Panc1 (cell line): ENCODE measurements at regions not wholly inside any gene's neighbourhood (a gene's known extent, or its start where the extent isn't known, plus 50 kb on each side); places are given as distances from the start of the nearest gene placed in this dataset.

ENCODE experiments used
- ATAC-seq: fragments of 200-7000 bp; cut with Tn5 transposase; 2 replicates; pipeline ENCODE4 v1.9.1; 2020; ENCODE audit warnings: mild to moderate bottlenecking, moderate library complexity
- BruUV-seq: library from RNA; stranded (reverse); fragments of 400-500 nt; replicated peaks from 2 replicates; lab custom pipeline; 2021; lab: Mats Ljungman, UMichigan
- CTCF ChIA-PET: fragments of 300-600 bp; sonication (Branson Sonifier 250); formaldehyde crosslinking; loops from one replicate; lab custom pipeline; 2022; ENCODE audit warnings: antibody characterized with exemption; lab: Charles Lee
- POLR2A ChIA-PET: fragments of 300-600 bp; sonication (Branson Sonifier 250); formaldehyde crosslinking; loops from one replicate; lab custom pipeline; 2022; ENCODE audit warnings: antibody characterized with exemption; lab: Charles Lee
- DNase-seq: peaks from one replicate; pipeline ENCODE4 v3.0.0-alpha.2; 2010; ENCODE audit warnings: low read depth, low spot score
- H3K27ac ChIP-seq: 2 replicates; pipeline ENCODE4 v1.5.1; 2011; ENCODE audit warnings: mild to moderate bottlenecking, low read length, inconsistent platforms
- H3K27me3 ChIP-seq: fragments of 200-500 bp; sonication (Bioruptor generic); 2 replicates; pipeline ENCODE4 v1.6.0; 2014; ENCODE audit warnings: low read length, inconsistent platforms; ENCODE audit not compliant: control insufficient read depth, insufficient read depth
- H3K36me3 ChIP-seq: fragments of 200-500 bp; sonication (Bioruptor generic); 2 replicates; pipeline ENCODE4 v1.5.1; 2014; ENCODE audit warnings: inconsistent platforms, mild to moderate bottlenecking, low read length, moderate library complexity; ENCODE audit not compliant: control insufficient read depth, insufficient read depth
- H3K4me1 ChIP-seq: 2 replicates; pipeline ENCODE4 v1.5.1; 2011; ENCODE audit warnings: inconsistent platforms, mild to moderate bottlenecking, low read length, moderate library complexity; ENCODE audit not compliant: control insufficient read depth, insufficient read depth
- H3K4me3 ChIP-seq, 2 experiments: 2 replicates each; pipeline ENCODE4 v1.5.1; 2011 to 2012; ENCODE audit warnings: low read depth in 2 of 2, low read length in 2 of 2, mild to moderate bottlenecking in 2 of 2, inconsistent platforms in 1 of 2, moderate library complexity in 1 of 2
- H3K9me3 ChIP-seq: fragments of 200-500 bp; sonication (Bioruptor generic); 2 replicates; pipeline ENCODE4 v1.5.1; 2014; ENCODE audit warnings: low read depth, mild to moderate bottlenecking, inconsistent platforms, low read length, moderate library complexity; ENCODE audit not compliant: control insufficient read depth, insufficient read depth
- POLR2AphosphoS5 ChIP-seq: IDR thresholded peaks from 2 replicates; pipeline ENCODE4 v1.6.1; 2012; ENCODE audit warnings: mild to moderate bottlenecking, low read depth, low read length, moderate library complexity
- SIN3A ChIP-seq: IDR thresholded peaks from 2 replicates; pipeline ENCODE4 v1.6.1; 2012; ENCODE audit warnings: low read depth, mild to moderate bottlenecking, low read length, moderate library complexity, borderline replicate concordance; ENCODE audit not compliant: insufficient read depth
- TCF7L2 ChIP-seq: IDR thresholded peaks from 2 replicates; pipeline ENCODE4 v1.6.1; 2011; ENCODE audit warnings: mild to moderate bottlenecking, low read depth, low read length, inconsistent platforms
- in situ Hi-C: cut with HindIII; loops from 2 replicates; pipeline ENCODE4 v1.10.0; 2016; ENCODE audit warnings: low sequenced_read_pairs, low pct_unique_long_range_greater_than_20kb
- intact Hi-C: fragments of 100-400 bp; cut with micrococcal nuclease; formaldehyde crosslinking; loops from one replicate; pipeline ENCODE4 v1.10.0; 2022; ENCODE audit not compliant: unreplicated experiment
- TF ChIP-seq, protein P1 (sequence below), 2 experiments: IDR thresholded peaks; 2 replicates each; pipeline ENCODE4 v1.6.1; 2011 to 2012; ENCODE audit warnings: low read depth in 2 of 2, control low read depth in 1 of 2, low read length in 1 of 2, mild to moderate bottlenecking in 1 of 2, moderate library complexity in 1 of 2; ENCODE audit not compliant: insufficient read depth in 1 of 2
- TF ChIP-seq, protein P2 (sequence below): fragments of 450-650 bp; IDR thresholded peaks from 2 replicates; pipeline ENCODE4 v1.5.1; 2017; ENCODE audit warnings: mild to moderate bottlenecking

DNA sequence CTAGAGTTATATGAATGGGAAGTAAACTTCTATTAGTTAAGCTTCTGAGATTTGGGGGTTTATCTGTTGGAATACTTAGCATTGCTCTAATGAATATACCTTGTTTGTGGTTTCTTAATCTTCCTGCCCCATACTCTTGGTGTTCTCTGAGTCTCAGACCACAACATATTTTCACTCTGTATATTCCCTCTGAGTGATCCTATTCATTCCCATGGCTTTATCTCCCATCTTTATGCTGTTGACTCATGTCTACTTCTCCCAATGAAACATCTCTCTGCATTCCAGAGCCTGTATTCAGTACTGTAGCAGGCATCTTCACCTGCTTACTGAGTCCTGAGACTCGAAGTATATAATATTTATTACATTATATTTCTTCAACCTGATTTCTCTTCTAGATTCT lies 283.7 kb upstream of the MAP3K7 start:
- no peak for ATAC-seq
- TF ChIP-seq, protein P1, sequence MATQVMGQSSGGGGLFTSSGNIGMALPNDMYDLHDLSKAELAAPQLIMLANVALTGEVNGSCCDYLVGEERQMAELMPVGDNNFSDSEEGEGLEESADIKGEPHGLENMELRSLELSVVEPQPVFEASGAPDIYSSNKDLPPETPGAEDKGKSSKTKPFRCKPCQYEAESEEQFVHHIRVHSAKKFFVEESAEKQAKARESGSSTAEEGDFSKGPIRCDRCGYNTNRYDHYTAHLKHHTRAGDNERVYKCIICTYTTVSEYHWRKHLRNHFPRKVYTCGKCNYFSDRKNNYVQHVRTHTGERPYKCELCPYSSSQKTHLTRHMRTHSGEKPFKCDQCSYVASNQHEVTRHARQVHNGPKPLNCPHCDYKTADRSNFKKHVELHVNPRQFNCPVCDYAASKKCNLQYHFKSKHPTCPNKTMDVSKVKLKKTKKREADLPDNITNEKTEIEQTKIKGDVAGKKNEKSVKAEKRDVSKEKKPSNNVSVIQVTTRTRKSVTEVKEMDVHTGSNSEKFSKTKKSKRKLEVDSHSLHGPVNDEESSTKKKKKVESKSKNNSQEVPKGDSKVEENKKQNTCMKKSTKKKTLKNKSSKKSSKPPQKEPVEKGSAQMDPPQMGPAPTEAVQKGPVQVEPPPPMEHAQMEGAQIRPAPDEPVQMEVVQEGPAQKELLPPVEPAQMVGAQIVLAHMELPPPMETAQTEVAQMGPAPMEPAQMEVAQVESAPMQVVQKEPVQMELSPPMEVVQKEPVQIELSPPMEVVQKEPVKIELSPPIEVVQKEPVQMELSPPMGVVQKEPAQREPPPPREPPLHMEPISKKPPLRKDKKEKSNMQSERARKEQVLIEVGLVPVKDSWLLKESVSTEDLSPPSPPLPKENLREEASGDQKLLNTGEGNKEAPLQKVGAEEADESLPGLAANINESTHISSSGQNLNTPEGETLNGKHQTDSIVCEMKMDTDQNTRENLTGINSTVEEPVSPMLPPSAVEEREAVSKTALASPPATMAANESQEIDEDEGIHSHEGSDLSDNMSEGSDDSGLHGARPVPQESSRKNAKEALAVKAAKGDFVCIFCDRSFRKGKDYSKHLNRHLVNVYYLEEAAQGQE (IDR thresholded peaks at IDR 0.05; ENCODE audit: insufficient read depth in 1 of 2, low read depth in 2 of 2, low read length in 1 of 2), result no peak
- TF ChIP-seq POLR2AphosphoS5 (no peak), SIN3A (no peak), TCF7L2 (no peak)
- TF ChIP-seq, protein P2, sequence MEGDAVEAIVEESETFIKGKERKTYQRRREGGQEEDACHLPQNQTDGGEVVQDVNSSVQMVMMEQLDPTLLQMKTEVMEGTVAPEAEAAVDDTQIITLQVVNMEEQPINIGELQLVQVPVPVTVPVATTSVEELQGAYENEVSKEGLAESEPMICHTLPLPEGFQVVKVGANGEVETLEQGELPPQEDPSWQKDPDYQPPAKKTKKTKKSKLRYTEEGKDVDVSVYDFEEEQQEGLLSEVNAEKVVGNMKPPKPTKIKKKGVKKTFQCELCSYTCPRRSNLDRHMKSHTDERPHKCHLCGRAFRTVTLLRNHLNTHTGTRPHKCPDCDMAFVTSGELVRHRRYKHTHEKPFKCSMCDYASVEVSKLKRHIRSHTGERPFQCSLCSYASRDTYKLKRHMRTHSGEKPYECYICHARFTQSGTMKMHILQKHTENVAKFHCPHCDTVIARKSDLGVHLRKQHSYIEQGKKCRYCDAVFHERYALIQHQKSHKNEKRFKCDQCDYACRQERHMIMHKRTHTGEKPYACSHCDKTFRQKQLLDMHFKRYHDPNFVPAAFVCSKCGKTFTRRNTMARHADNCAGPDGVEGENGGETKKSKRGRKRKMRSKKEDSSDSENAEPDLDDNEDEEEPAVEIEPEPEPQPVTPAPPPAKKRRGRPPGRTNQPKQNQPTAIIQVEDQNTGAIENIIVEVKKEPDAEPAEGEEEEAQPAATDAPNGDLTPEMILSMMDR, result no peak
- no peak overlapping the region for H3K27ac ChIP-seq
- DNase-seq, result no peak
- in situ Hi-C loops, result no loop called here
- no peaks in the 10 kb centered on the region for H3K9me3 ChIP-seq
- no peak overlapping the region for H3K4me3 ChIP-seq
- BruUV-seq, result no TSS peak
- CTCF ChIA-PET, result no interaction called here
- no peaks in the 10 kb centered on the region for H3K4me1 ChIP-seq
- POLR2A ChIA-PET, result no interaction called here
- no peaks in the 10 kb centered on the region for H3K36me3 ChIP-seq
- peaks cover 5% of the 10 kb centered on the region for H3K27me3 ChIP-seq
- intact Hi-C loops, result no loop called here

DNA sequence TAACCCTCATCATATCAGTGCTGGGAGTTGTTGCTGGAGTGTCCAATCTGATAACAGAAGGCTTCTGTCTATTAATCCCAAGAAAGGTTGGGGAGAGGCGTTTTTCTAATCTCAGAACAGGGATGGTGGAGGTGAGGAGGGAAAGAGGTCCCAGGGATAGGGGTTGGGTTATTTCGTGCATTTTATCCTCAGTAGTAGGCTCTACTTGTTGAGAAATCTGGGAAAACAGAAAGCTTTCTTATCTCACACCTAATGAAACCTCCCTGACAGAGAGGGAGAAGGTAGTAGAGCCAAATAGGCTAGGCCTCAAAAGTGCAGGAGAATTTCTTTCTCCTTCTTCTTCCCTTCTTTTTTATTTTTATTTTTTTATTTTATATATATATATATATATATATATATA lies 281.8 kb upstream of the MAP3K7 start:
- TF ChIP-seq, protein P2, result no peak
- TF ChIP-seq SIN3A (no peak), POLR2AphosphoS5 (no peak), TCF7L2 (no peak)
- TF ChIP-seq, protein P1 (IDR thresholded peaks at IDR 0.05; ENCODE audit: insufficient read depth in 1 of 2, low read depth in 2 of 2, low read length in 1 of 2), result no peak
- no peaks in the 10 kb centered on the region for H3K4me1 ChIP-seq
- in situ Hi-C loops, result no loop called here
- peaks cover 4% of the 10 kb centered on the region for H3K27me3 ChIP-seq
- no TSS peak for BruUV-seq
- no peak for DNase-seq
- ChIA-PET POLR2A (no interaction called here), CTCF (no interaction called here)
- H3K36me3 ChIP-seq, result no peaks in the 10 kb centered on the region
- intact Hi-C loops, result no loop called here
- no peak overlapping the region for H3K4me3 ChIP-seq
- no peak for ATAC-seq
- H3K9me3 ChIP-seq, result no peaks in the 10 kb centered on the region
- H3K27ac ChIP-seq, result no peak overlapping the region
